ENCODE measurements at regions not wholly inside any gene's neighbourhood (a gene's known extent, or its start where the extent isn't known, plus 50 kb on each side); places are given as distances from the start of the nearest gene placed in this dataset.

DNA sequence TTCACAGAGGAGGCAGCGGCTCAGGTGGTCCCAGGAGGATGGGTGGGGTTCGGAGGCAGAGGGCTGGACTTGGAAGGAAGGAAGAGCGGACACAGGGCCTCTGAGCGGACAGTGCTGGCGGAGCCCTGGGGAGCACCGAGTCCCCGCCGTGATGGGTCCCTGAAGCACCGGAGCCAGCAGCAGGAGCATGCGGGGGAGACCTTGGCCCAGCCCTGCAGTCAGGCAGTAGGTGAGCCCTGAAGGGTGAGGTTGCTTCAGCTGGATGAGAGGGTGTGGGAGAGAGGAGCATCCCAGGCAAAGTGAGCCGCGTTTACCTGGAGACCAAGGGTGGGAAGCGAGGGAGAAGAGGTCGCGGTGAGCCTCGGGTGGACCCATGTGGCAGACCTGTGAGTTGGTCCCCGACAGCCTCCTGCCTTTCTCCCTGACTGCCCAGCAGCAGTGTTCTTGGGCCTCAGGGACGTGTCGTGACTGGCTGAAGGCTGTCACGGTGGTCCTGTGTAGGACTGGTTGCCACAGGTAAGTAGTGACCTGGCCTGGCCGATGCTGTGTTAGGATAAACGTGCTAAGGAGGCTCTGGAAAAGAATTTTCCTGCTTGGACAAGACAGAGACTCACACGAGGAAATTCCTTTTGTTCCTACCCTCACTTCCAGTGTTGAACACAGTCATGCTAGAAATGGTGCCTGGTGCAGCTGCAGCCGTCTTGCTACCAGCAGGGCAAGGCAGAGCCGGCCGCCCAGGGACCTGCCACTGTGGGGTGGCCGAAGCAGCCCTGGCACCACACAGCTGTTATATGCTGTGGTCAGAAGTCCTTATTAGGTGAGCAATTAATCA is 73.0 kb downstream of the RRM2 start:
- TF ChIP-seq ARNTL (CRISPR knock-in tag; IDR thresholded peaks at IDR 0.05; ENCODE audit: borderline replicate concordance, low read depth) (no peak), RARB (CRISPR knock-in tag; IDR thresholded peaks at IDR 0.05) (no peak), TOX (CRISPR knock-in tag; IDR thresholded peaks at IDR 0.05; ENCODE audit: borderline replicate concordance) (no peak), TCF4 (CRISPR knock-in tag; IDR thresholded peaks at IDR 0.05; ENCODE audit: borderline replicate concordance) (no peak)
- TF ChIP-seq, protein P1, sequence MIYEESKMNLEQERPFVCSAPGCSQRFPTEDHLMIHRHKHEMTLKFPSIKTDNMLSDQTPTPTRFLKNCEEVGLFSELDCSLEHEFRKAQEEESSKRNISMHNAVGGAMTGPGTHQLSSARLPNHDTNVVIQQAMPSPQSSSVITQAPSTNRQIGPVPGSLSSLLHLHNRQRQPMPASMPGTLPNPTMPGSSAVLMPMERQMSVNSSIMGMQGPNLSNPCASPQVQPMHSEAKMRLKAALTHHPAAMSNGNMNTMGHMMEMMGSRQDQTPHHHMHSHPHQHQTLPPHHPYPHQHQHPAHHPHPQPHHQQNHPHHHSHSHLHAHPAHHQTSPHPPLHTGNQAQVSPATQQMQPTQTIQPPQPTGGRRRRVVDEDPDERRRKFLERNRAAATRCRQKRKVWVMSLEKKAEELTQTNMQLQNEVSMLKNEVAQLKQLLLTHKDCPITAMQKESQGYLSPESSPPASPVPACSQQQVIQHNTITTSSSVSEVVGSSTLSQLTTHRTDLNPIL (CRISPR knock-in tag; IDR thresholded peaks at IDR 0.05; ENCODE audit: low read depth): no peak

Measured in SK-N-SH treated with all-trans-retinoic acid at 6 μM for 48 hours (cell line).